H9 (cell line): ENCODE measurements at regions not wholly inside any gene's neighbourhood (a gene's known extent, or its start where the extent isn't known, plus 50 kb on each side); places are given as distances from the start of the nearest gene placed in this dataset.

Source experiments
- DNase-seq: peaks from one replicate; pipeline ENCODE4 v3.0.0-alpha.2; 2017
- H2AFZ ChIP-seq: one replicate; pipeline ENCODE4 v1.6.1; 2013; ENCODE audit warnings: mild to moderate bottlenecking, low read length, control low read depth, moderate library complexity
- H2AK5ac ChIP-seq: 2 replicates; pipeline ENCODE4 v1.6.1; 2013; ENCODE audit warnings: low read length, control low read depth, mixed read lengths; ENCODE audit not compliant: insufficient read length
- H2BK120ac ChIP-seq: one replicate; pipeline ENCODE4 v1.6.1; 2013; ENCODE audit warnings: low read depth, mild to moderate bottlenecking, low read length, control low read depth, inconsistent platforms; ENCODE audit not compliant: poor library complexity, severe bottlenecking
- H2BK12ac ChIP-seq: 2 replicates; pipeline ENCODE4 v1.6.1; 2013; ENCODE audit warnings: low read length, control low read depth, mixed read lengths, low read depth; ENCODE audit not compliant: insufficient read length
- H2BK15ac ChIP-seq: 2 replicates; pipeline ENCODE4 v1.6.1; 2013; ENCODE audit warnings: low read depth, low read length, control low read depth
- H2BK20ac ChIP-seq: one replicate; pipeline ENCODE4 v1.6.1; 2013; ENCODE audit warnings: low read depth, mild to moderate bottlenecking, low read length, control low read depth, inconsistent platforms; ENCODE audit not compliant: poor library complexity, severe bottlenecking
- H2BK5ac ChIP-seq: 2 replicates; pipeline ENCODE4 v1.6.1; 2013; ENCODE audit warnings: low read length, control low read depth, mixed read lengths; ENCODE audit not compliant: insufficient read length
- H3K14ac ChIP-seq: 2 replicates; pipeline ENCODE4 v1.6.1; 2013; ENCODE audit warnings: low read length, control low read depth; ENCODE audit not compliant: insufficient read depth
- H3K18ac ChIP-seq: 2 replicates; pipeline ENCODE4 v1.6.1; 2013; ENCODE audit warnings: low read depth, mild to moderate bottlenecking, mixed read lengths, low read length, control low read depth; ENCODE audit not compliant: insufficient read length
- H3K23ac ChIP-seq: 2 replicates; pipeline ENCODE4 v1.6.1; 2013; ENCODE audit warnings: low read length, control low read depth, mixed read lengths, low read depth; ENCODE audit not compliant: insufficient read length
- H3K23me2 ChIP-seq: 2 replicates; pipeline ENCODE4 v1.6.1; 2013; ENCODE audit warnings: low read depth, mild to moderate bottlenecking, mixed read lengths, low read length, control low read depth; ENCODE audit not compliant: insufficient read length, poor library complexity, severe bottlenecking
- H3K27ac ChIP-seq: 2 replicates; pipeline ENCODE4 v1.5.1; 2013; ENCODE audit warnings: low read length, control low read depth, mixed read lengths, low read depth; ENCODE audit not compliant: insufficient read length
- H3K27me3 ChIP-seq: 2 replicates; pipeline ENCODE4 v1.6.1; 2013; ENCODE audit warnings: low read length, control low read depth, inconsistent platforms; ENCODE audit not compliant: insufficient read depth
- H3K4ac ChIP-seq: 2 replicates; pipeline ENCODE4 v1.6.1; 2013; ENCODE audit warnings: low read depth, mild to moderate bottlenecking, control low read depth, inconsistent platforms, low read length, moderate library complexity
- H3K4me1 ChIP-seq: 2 replicates; pipeline ENCODE4 v1.6.1; 2013; ENCODE audit warnings: low read length, control low read depth, inconsistent platforms; ENCODE audit not compliant: insufficient read depth
- H3K4me2 ChIP-seq: 2 replicates; pipeline ENCODE4 v1.6.1; 2013; ENCODE audit warnings: low read length, control low read depth, mixed read lengths; ENCODE audit not compliant: insufficient read length, insufficient read depth
- H3K56ac ChIP-seq: 2 replicates; pipeline ENCODE4 v1.6.1; 2013; ENCODE audit warnings: low read depth, mild to moderate bottlenecking, mixed read lengths, low read length, control low read depth; ENCODE audit not compliant: insufficient read length
- H3K79me1 ChIP-seq: 2 replicates; pipeline ENCODE4 v1.6.1; 2013; ENCODE audit warnings: low read depth, mild to moderate bottlenecking, moderate library complexity, low read length, control low read depth, inconsistent platforms; ENCODE audit not compliant: insufficient read depth, poor library complexity, severe bottlenecking
- H3K79me2 ChIP-seq: 2 replicates; pipeline ENCODE4 v1.6.1; 2013; ENCODE audit warnings: low read length, control low read depth, inconsistent platforms; ENCODE audit not compliant: insufficient read depth
- H3K9ac ChIP-seq: 2 replicates; pipeline ENCODE4 v1.6.1; 2013; ENCODE audit warnings: low read length, control low read depth, mixed read lengths; ENCODE audit not compliant: insufficient read length; ENCODE audit errors: extremely low read depth
- H3K9me3 ChIP-seq: one replicate; pipeline ENCODE4 v1.6.1; 2013; ENCODE audit warnings: low read depth, low read length, inconsistent platforms; ENCODE audit not compliant: control insufficient read depth
- H3T11ph ChIP-seq: one replicate; pipeline ENCODE4 v1.6.1; 2013; ENCODE audit warnings: mild to moderate bottlenecking, low read length, control low read depth, inconsistent platforms
- H4K20me1 ChIP-seq: one replicate; pipeline ENCODE4 v1.6.1; 2013; ENCODE audit not compliant: control insufficient read depth, insufficient read length, insufficient read depth
- H4K5ac ChIP-seq: 2 replicates; pipeline ENCODE4 v1.6.1; 2013; ENCODE audit warnings: low read depth, mild to moderate bottlenecking, mixed read lengths, low read length, control low read depth; ENCODE audit not compliant: insufficient read length
- H4K8ac ChIP-seq: replicated peaks from 2 replicates; pipeline ENCODE4 v1.6.1; 2013; ENCODE audit warnings: low read length, control low read depth, mixed read lengths, low read depth; ENCODE audit not compliant: insufficient read length
- H4K91ac ChIP-seq: 2 replicates; pipeline ENCODE4 v1.6.1; 2013; ENCODE audit warnings: low read depth, mild to moderate bottlenecking, moderate library complexity, mixed read lengths, low read length, control low read depth; ENCODE audit not compliant: insufficient read length
- H3K27ac Mint-ChIP-seq, 3 experiments: 2 replicates in 2 of 3; 3 replicates in 1 of 3; pipeline ENCODE4 v1.8.0; 2020 to 2021; ENCODE audit warnings: mixed read lengths in 3 of 3, mild to moderate bottlenecking in 1 of 3, moderate library complexity in 1 of 3
- H3K27me3 Mint-ChIP-seq: 2 replicates; pipeline ENCODE4 v1.8.0; 2021; ENCODE audit warnings: low read depth, mild to moderate bottlenecking, moderate library complexity, mixed read lengths
- H3K36me3 Mint-ChIP-seq, 3 experiments: 2 replicates in 2 of 3; 3 replicates in 1 of 3; pipeline ENCODE4 v1.8.0; 2020 to 2021; ENCODE audit warnings: low read depth in 3 of 3, mixed read lengths in 3 of 3; ENCODE audit not compliant: insufficient read depth in 1 of 3
- H3K4me1 Mint-ChIP-seq, 2 experiments: 2 replicates each; pipeline ENCODE4 v1.8.0; 2020; ENCODE audit warnings: mixed read lengths in 2 of 2
- H3K4me3 Mint-ChIP-seq, 2 experiments: 2 replicates in 1 of 2; 3 replicates in 1 of 2; pipeline ENCODE4 v1.8.0; 2020 to 2021; ENCODE audit warnings: mild to moderate bottlenecking in 2 of 2, mixed read lengths in 2 of 2, moderate library complexity in 1 of 2
- H3K9me3 Mint-ChIP-seq, 2 experiments: 2 replicates in 1 of 2; 3 replicates in 1 of 2; pipeline ENCODE4 v1.8.0; 2020; ENCODE audit warnings: mild to moderate bottlenecking in 2 of 2, mixed read lengths in 2 of 2, moderate library complexity in 1 of 2
- WGBS: extraction: QIAGEN DNeasy Blood & Tissue Kit; methylation state at CpG from one replicate; pipeline ENCODE4 v1.1.7; 2013; ENCODE audit warnings: missing lambda C conversion rate, low lambda C conversion rate, mixed read lengths; ENCODE audit not compliant: insufficient read length; ENCODE audit errors: extremely low coverage; 5-methylcytosine and 5-hydroxymethylcytosine counted together
- TF ChIP-seq, protein P1 (sequence below): fragments of 200-600 bp; sonication (generic); conservative IDR thresholded peaks from 3 replicates; pipeline ENCODE4 v1.8.0; 2021; ENCODE audit warnings: antibody characterized with exemption, mild to moderate bottlenecking

DNA sequence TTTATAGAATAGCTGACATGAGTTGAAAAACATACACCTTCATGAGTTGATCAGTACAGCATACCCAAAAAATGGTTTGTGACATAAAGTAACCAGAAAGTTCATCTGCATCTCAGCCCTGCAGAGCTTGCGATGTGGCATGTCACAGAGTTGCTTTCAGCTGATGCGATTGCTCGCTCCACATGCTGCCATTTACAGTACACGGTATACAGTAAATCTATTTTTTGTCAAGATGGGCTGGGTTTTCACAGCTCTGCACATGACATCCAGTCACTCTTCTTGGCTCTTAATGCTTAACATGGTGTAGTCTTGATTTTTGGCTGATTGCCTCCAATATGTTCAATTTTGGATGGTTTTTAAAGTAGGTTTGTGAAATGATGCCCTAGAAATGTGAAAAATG is 811.9 kb downstream of the SATB2 start:
- Histone ChIP-seq H3K23ac (no peak overlapping the region), H3K18ac (no peak overlapping the region), H3K27me3 (no peaks in the 10 kb centered on the region), H4K20me1 (no peaks in the 10 kb centered on the region), H3K79me1 (no peaks in the 10 kb centered on the region), H3K14ac (no peak overlapping the region), H2BK15ac (no peak overlapping the region), H3K4me1 (no peaks in the 10 kb centered on the region), H3T11ph (no peak overlapping the region), H3K4me2 (no peak overlapping the region), H4K8ac (no peak overlapping the region), H2BK120ac (no peak overlapping the region), H3K27ac (no peak overlapping the region), H3K9me3 (no peaks in the 10 kb centered on the region), H2AK5ac (no peak overlapping the region), H2AFZ (no peak overlapping the region), H3K79me2 (no peaks in the 10 kb centered on the region), H4K5ac (no peak overlapping the region), H3K4ac (no peak overlapping the region), H3K9ac (no peak overlapping the region), H2BK12ac (no peak overlapping the region), H4K91ac (no peak overlapping the region), H3K23me2 (no peaks in the 10 kb centered on the region), H2BK5ac (no peak overlapping the region), H3K56ac (no peak overlapping the region), H2BK20ac (no peak overlapping the region)
- DNase-seq, result no peak
- H3K4me3 Mint-ChIP-seq, result no peak overlapping the region
- no CpG with 5 or more reads among the region's 4 CpGs for WGBS
- TF ChIP-seq, protein P1, sequence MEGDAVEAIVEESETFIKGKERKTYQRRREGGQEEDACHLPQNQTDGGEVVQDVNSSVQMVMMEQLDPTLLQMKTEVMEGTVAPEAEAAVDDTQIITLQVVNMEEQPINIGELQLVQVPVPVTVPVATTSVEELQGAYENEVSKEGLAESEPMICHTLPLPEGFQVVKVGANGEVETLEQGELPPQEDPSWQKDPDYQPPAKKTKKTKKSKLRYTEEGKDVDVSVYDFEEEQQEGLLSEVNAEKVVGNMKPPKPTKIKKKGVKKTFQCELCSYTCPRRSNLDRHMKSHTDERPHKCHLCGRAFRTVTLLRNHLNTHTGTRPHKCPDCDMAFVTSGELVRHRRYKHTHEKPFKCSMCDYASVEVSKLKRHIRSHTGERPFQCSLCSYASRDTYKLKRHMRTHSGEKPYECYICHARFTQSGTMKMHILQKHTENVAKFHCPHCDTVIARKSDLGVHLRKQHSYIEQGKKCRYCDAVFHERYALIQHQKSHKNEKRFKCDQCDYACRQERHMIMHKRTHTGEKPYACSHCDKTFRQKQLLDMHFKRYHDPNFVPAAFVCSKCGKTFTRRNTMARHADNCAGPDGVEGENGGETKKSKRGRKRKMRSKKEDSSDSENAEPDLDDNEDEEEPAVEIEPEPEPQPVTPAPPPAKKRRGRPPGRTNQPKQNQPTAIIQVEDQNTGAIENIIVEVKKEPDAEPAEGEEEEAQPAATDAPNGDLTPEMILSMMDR, result no peak
- no peaks in the 10 kb centered on the region for H3K4me1 Mint-ChIP-seq
- H3K27ac Mint-ChIP-seq, result no peak overlapping the region
- H3K9me3 Mint-ChIP-seq, result no peaks in the 10 kb centered on the region
- no peaks in the 10 kb centered on the region for H3K27me3 Mint-ChIP-seq
- H3K36me3 Mint-ChIP-seq, result no peaks in the 10 kb centered on the region
